Ascending aorta (tissue), 2 donors: ENCODE measurements at regions not wholly inside any gene's neighbourhood (a gene's known extent, or its start where the extent isn't known, plus 50 kb on each side); places are given as distances from the start of the nearest gene placed in this dataset.
"Not testable (repeated sequence)": the region's sequence is repeated elsewhere in the genome, so short reads cannot be mapped to it uniquely, and the experiment has no call there.

Source experiments
- DNase-seq, 2 donors: peaks; one replicate each; pipeline ENCODE4 v3.0.0-alpha.2; 2019; ENCODE audit warnings: low spot score in 2 of 2
- H3K27ac ChIP-seq, 2 donors: fragments of 200-600 bp; sonication (generic); one replicate each; pipeline ENCODE4 v1.5.1; 2016 to 2017; ENCODE audit warnings: mild to moderate bottlenecking in 1 of 2
- H3K27me3 ChIP-seq: fragments of 200-600 bp; sonication (generic); one replicate; pipeline ENCODE4 v1.5.1; 2017
- H3K36me3 ChIP-seq, 2 donors: fragments of 200-600 bp; sonication (generic); one replicate each; pipeline ENCODE4 v1.5.1; 2016
- H3K4me1 ChIP-seq, 2 donors: fragments of 200-600 bp; sonication (generic); one replicate each; pipeline ENCODE4 v1.5.1; 2016 to 2017; ENCODE audit warnings: mild to moderate bottlenecking in 1 of 2
- H3K4me3 ChIP-seq, 2 donors: fragments of 200-600 bp; sonication (generic); one replicate each; pipeline ENCODE4 v1.5.1; 2016 to 2017; ENCODE audit warnings: mild to moderate bottlenecking in 1 of 2
- H3K9me3 ChIP-seq, 2 donors: fragments of 200-600 bp; sonication (generic); one replicate each; pipeline ENCODE4 v1.5.1; 2016
- intact Hi-C: fragments of 100-400 bp; cut with DNase I; formaldehyde crosslinking; loops from one replicate; pipeline ENCODE4 v1.15.1; 2023
- TF ChIP-seq, protein P1 (sequence below), 3 experiments: fragments of 200-600 bp in 2 of 3; fragments of 450-650 bp in 1 of 3; sonication (generic) in 2 of 3; IDR thresholded peaks; one replicate each; pipeline ENCODE4 v1.5.1; 2016 to 2019; ENCODE audit warnings: antibody characterized with exemption in 3 of 3, mild to moderate bottlenecking in 1 of 3, moderate library complexity in 1 of 3

DNA sequence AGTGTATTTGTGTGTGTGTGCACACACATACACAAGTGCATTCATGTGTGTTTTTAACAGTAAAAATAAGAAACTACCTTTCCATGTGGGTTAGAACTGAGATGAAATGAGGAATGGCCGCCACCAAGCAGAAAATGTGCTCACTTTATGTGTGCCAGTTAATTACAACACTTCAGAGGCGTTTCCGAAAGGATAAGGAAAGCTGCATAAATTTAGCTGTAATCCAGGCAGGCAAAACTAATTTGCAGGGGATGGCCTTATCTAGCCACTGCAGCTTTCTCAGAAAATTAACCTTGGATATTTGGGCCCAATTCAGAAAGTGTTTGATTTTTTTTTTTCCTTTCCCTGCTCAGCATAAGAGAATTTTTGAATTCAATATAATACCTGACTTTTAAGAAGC lies 328.8 kb upstream of the PHF14 start:
- H3K9me3 ChIP-seq: no peaks in the 10 kb centered on the region
- no peaks in the 10 kb centered on the region for H3K36me3 ChIP-seq
- no peaks in the 10 kb centered on the region for H3K4me1 ChIP-seq
- no peaks in the 10 kb centered on the region for H3K27me3 ChIP-seq
- H3K4me3 ChIP-seq: no peak overlapping the region
- DNase-seq: no peak
- intact Hi-C loops: no loop called here
- TF ChIP-seq, protein P1, sequence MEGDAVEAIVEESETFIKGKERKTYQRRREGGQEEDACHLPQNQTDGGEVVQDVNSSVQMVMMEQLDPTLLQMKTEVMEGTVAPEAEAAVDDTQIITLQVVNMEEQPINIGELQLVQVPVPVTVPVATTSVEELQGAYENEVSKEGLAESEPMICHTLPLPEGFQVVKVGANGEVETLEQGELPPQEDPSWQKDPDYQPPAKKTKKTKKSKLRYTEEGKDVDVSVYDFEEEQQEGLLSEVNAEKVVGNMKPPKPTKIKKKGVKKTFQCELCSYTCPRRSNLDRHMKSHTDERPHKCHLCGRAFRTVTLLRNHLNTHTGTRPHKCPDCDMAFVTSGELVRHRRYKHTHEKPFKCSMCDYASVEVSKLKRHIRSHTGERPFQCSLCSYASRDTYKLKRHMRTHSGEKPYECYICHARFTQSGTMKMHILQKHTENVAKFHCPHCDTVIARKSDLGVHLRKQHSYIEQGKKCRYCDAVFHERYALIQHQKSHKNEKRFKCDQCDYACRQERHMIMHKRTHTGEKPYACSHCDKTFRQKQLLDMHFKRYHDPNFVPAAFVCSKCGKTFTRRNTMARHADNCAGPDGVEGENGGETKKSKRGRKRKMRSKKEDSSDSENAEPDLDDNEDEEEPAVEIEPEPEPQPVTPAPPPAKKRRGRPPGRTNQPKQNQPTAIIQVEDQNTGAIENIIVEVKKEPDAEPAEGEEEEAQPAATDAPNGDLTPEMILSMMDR (IDR thresholded peaks at IDR 0.05): no peak
- H3K27ac ChIP-seq: no peak overlapping the region

DNA sequence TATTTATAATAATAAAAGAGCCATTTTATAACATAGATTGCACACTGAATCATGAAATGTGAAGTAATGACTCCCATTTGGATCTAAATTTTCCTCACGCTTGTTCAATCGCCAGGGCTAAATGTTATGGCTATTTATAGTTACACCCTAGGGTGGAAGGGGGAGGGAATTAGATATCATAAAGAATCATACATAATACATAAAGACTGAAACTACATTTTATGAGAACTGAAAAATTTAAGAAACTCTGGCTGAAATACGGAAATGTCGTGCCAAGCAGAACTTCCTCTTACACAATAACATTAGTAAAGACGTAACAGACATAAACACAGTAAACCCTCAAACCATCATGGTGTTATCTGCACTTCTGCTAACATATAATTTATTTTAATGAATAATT lies 327.5 kb upstream of the PHF14 start:
- H3K27ac ChIP-seq: no peak overlapping the region
- intact Hi-C loops: no loop called here
- no peak for DNase-seq
- H3K27me3 ChIP-seq: no peaks in the 10 kb centered on the region
- H3K4me1 ChIP-seq: no peaks in the 10 kb centered on the region
- H3K36me3 ChIP-seq: no peaks in the 10 kb centered on the region
- no peak overlapping the region for H3K4me3 ChIP-seq
- TF ChIP-seq, protein P1 (IDR thresholded peaks at IDR 0.05): no peak
- no peaks in the 10 kb centered on the region for H3K9me3 ChIP-seq

DNA sequence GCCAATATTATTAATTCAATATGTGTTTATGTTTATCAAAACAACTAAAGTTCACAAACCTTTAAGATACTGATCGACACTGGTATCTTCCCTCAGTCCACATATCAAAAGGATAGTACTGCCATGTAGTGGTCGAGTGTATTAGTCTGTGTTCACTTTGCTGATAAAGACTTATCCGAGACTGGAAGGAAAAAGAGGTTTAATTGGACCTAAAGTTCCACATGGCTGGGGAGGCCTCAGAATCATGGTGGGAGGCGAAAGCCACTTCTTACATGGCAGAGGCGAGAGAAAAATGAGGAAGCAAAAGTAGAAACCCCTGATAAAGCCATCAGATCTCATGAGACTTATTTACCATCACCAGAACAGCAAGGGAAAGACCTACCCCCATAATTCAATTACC lies 325.4 kb upstream of the PHF14 start:
- Histone ChIP-seq H3K4me3 (no peak overlapping the region), H3K27me3 (no peaks in the 10 kb centered on the region), H3K36me3 (no peaks in the 10 kb centered on the region), H3K27ac (no peak overlapping the region), H3K9me3 (no peaks in the 10 kb centered on the region), H3K4me1 (no peaks in the 10 kb centered on the region)
- DNase-seq: no peak
- TF ChIP-seq, protein P1 (IDR thresholded peaks at IDR 0.05): no peak
- intact Hi-C loops: no loop called here

DNA sequence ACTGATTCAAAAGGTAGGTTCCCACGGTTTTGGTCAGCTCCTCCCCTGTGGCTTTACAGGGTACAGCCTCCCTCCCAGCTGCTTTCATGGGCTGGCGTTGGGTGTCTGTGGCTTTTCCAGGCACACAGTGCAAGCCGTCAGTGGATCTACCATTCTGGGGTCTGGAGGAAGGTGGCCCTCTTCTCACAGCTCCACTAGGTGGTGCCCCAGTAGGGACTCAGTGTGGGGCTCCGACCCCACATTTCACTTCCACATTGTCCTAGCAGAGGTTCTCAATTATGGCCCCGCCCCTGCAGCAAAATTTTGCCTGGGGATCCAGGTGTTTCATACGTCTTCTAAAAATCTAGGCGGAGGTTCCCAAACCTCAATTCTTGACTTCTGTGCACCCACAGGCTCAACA lies 324.6 kb upstream of the PHF14 start:
- DNase-seq, H3K36me3 ChIP-seq, H3K27me3 ChIP-seq, H3K27ac ChIP-seq, H3K9me3 ChIP-seq, H3K4me1 ChIP-seq, H3K4me3 ChIP-seq, intact Hi-C loops: not testable (repeated sequence)

DNA sequence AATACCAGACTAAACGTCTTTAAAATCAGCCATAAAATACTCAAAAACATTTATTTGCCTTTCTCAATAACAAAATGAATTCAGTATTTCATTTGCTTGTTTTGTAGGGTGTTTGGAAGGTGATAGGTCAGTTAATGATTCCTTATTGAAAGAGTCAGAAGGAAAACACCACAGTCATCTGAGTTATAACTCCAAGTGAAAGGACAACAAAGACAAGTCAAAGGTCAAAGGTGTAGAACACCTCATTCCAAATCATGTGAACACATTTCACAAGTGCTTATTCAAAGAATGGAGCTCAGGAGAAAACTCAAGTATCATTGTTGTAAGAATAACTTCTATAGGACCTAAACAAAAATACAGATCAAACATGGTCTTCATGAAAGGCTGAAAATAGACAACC lies 318.6 kb upstream of the PHF14 start:
- no peaks in the 10 kb centered on the region for H3K4me1 ChIP-seq
- no peaks in the 10 kb centered on the region for H3K36me3 ChIP-seq
- no peaks in the 10 kb centered on the region for H3K9me3 ChIP-seq
- TF ChIP-seq, protein P1 (IDR thresholded peaks at IDR 0.05): no peak
- intact Hi-C loops: no loop called here
- no peak for DNase-seq
- no peak overlapping the region for H3K4me3 ChIP-seq
- H3K27me3 ChIP-seq: no peaks in the 10 kb centered on the region
- H3K27ac ChIP-seq: no peak overlapping the region

DNA sequence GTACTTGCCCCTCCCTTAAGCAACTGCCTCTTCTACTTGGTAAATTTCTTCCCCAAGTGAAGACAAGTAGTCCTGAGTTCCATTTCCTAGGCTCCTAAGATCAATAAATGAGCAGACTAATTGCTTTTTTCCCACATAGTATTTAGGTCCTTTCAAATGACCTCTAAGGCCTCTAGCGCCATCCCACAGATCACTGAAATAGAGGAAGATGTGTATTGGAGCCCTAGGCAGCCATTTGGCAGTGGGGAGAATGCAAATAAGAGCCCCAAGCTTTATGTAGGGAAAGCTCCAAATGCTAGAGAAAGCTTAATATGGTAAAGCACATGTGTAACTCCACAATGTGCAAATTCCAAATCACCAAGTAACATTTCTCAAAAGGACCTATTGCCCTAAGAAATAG lies 316.5 kb upstream of the PHF14 start:
- no peak for DNase-seq
- no peaks in the 10 kb centered on the region for H3K4me1 ChIP-seq
- TF ChIP-seq, protein P1 (IDR thresholded peaks at IDR 0.05): no peak
- H3K4me3 ChIP-seq: no peak overlapping the region
- no peaks in the 10 kb centered on the region for H3K27me3 ChIP-seq
- no peaks in the 10 kb centered on the region for H3K9me3 ChIP-seq
- intact Hi-C loops: no loop called here
- no peaks in the 10 kb centered on the region for H3K36me3 ChIP-seq
- no peak overlapping the region for H3K27ac ChIP-seq
